ENCODE measurements at regions not wholly inside any gene's neighbourhood (a gene's known extent, or its start where the extent isn't known, plus 50 kb on each side); places are given as distances from the start of the nearest gene placed in this dataset.

- DNase-seq: no peak
- intact Hi-C loops (cut with DNase I): no loop called here
- Histone ChIP-seq H3K27me3 (no peaks in the 10 kb centered on the region), H3K9me3 (peaks cover 0 to 2% (median 0%) of the 10 kb centered on the region in 4 donors), H3K27ac (no peak overlapping the region), H3K36me3 (no peaks in the 10 kb centered on the region), H3K4me3 (no peak overlapping the region), H3K4me1 (peaks cover 0 to 1% (median under 1%) of the 10 kb centered on the region in 4 donors)
- no peak for TF ChIP-seq POLR2A (IDR thresholded peaks at IDR 0.05)
- TF ChIP-seq EP300 (IDR thresholded peaks at IDR 0.05): no peak
- no peak for TF ChIP-seq CTCF (IDR thresholded peaks at IDR 0.05)
- no peak for TF ChIP-seq POLR2AphosphoS5 (IDR thresholded peaks at IDR 0.05)
Measured at GRCh38 chr4:156501962-156502361, 469.6 kb downstream of the PDGFC start.

DNA sequence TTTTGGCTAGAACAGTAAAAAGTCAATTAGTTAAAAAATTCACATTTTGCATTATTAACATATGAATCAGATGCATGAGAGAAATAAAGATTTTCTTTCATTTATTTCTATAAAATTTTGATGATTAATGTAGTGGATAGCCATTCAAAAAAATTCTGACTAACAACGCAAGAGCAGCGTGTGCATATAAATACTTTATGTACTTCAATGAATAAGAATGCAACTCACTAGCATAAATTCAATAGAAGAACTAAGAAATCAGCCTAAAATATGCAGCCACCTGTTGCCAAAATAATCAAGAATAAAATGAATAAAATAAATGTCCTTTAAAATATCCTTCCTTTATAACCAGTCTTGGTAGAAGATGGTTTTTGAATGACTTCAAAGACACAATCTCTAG is 471.9 kb downstream of the PDGFC start:
- peaks cover 0 to 20% (median 7%) of the 10 kb centered on the region in 4 donors for H3K4me1 ChIP-seq
- no peak for TF ChIP-seq POLR2AphosphoS5 (IDR thresholded peaks at IDR 0.05)
- no peak for TF ChIP-seq CTCF (IDR thresholded peaks at IDR 0.05)
- TF ChIP-seq POLR2A (IDR thresholded peaks at IDR 0.05): no peak
- no peak for TF ChIP-seq EP300 (IDR thresholded peaks at IDR 0.05)
- no peaks in the 10 kb centered on the region for H3K36me3 ChIP-seq
- no peak overlapping the region for H3K27ac ChIP-seq
- no peak for DNase-seq
- peaks cover 0 to 2% (median 0%) of the 10 kb centered on the region in 4 donors for H3K9me3 ChIP-seq
- H3K4me3 ChIP-seq: no peak overlapping the region
- H3K27me3 ChIP-seq: no peaks in the 10 kb centered on the region
- 95% methylated on average over 2 of the region's 2 CpGs for WGBS, 2 donors
- intact Hi-C loops (cut with DNase I): no loop called here

GRCh38 chr4:156497486-156497885 is 474.1 kb downstream of the PDGFC start:
- H3K27me3 ChIP-seq: no peaks in the 10 kb centered on the region
- intact Hi-C loops (cut with DNase I): no loop called here
- 92 to 93% methylated on average over 6 of the region's 6 CpGs for WGBS, 2 donors
- H3K9me3 ChIP-seq: no peaks in the 10 kb centered on the region
- no peak overlapping the region for H3K4me3 ChIP-seq
- H3K4me1 ChIP-seq: peaks cover 0 to 26% (median 7%) of the 10 kb centered on the region in 4 donors
- H3K36me3 ChIP-seq: no peaks in the 10 kb centered on the region
- DNase-seq: no peak
- H3K27ac ChIP-seq: no peak overlapping the region
- TF ChIP-seq POLR2AphosphoS5 (IDR thresholded peaks at IDR 0.05) (no peak), CTCF (IDR thresholded peaks at IDR 0.05) (no peak), EP300 (IDR thresholded peaks at IDR 0.05) (no peak), POLR2A (IDR thresholded peaks at IDR 0.05) (no peak)

DNA sequence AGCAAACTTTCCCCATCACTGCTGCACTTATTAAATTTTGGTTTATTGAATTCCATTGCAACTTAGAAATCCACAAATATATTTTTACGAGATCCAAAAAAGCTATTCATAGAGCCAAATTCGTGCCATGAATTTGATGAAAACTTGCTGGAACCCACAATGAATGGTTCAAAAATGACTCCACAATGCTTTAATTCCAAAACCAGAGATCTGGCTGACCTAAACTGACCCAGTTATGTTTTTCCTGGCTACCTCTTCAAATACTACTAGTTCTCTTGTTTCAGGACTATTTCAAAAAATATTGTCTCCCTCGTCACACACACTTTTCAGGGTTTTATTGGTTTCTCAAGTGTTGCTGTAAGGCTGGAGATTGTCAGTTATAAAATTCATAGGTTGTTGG is 474.8 kb downstream of the PDGFC start:
- Histone ChIP-seq H3K36me3 (no peaks in the 10 kb centered on the region), H3K27me3 (no peaks in the 10 kb centered on the region), H3K9me3 (no peaks in the 10 kb centered on the region), H3K27ac (no peak overlapping the region), H3K4me1 (peaks cover 0 to 26% (median 7%) of the 10 kb centered on the region in 4 donors), H3K4me3 (no peak overlapping the region)
- no peak for DNase-seq
- TF ChIP-seq CTCF (IDR thresholded peaks at IDR 0.05) (no peak), EP300 (IDR thresholded peaks at IDR 0.05) (no peak), POLR2AphosphoS5 (IDR thresholded peaks at IDR 0.05) (peak in 1 of 4 donors; percentile 17)
- intact Hi-C loops (cut with DNase I): no loop called here
- WGBS, 2 donors: 81 to 84% methylated on average over 3 of the region's 3 CpGs

DNA sequence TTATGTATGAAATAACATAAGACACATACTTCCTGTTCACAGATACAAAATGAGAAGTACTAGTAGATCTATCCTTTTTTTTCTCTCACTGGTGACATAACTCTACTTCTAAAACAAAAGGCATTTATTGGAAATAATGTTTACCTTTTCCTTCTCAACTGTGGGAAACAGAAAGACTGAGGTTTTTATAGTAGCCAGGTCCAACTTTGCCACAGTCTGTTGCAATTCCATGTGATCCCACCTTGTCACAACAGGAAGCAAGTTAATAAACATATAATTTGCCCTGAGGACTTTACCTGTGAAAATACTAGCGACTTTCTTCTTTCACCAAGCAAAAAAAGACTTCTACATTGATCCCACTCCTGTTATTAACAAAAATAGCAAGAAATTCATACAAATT is 475.8 kb downstream of the PDGFC start:
- peaks cover 0 to 26% (median 7%) of the 10 kb centered on the region in 4 donors for H3K4me1 ChIP-seq
- no peaks in the 10 kb centered on the region for H3K27me3 ChIP-seq
- no peaks in the 10 kb centered on the region for H3K36me3 ChIP-seq
- WGBS, 2 donors: 5 to 37% methylated on average over 1 of the region's 1 CpG
- intact Hi-C loops (cut with DNase I): no loop called here
- H3K4me3 ChIP-seq: no peak overlapping the region
- no peaks in the 10 kb centered on the region for H3K9me3 ChIP-seq
- no peak for TF ChIP-seq CTCF (IDR thresholded peaks at IDR 0.05)
- no peak for TF ChIP-seq POLR2AphosphoS5 (IDR thresholded peaks at IDR 0.05)
- TF ChIP-seq EP300 (IDR thresholded peaks at IDR 0.05): no peak
- no peak for TF ChIP-seq POLR2A (IDR thresholded peaks at IDR 0.05)
- DNase-seq: no peak
- H3K27ac ChIP-seq: no peak overlapping the region

All from sigmoid colon (tissue), 6 donors.